ENCODE measurements at regions not wholly inside any gene's neighbourhood (a gene's known extent, or its start where the extent isn't known, plus 50 kb on each side); places are given as distances from the start of the nearest gene placed in this dataset.

- Histone ChIP-seq H3K27me3 (peaks cover 0 to 2% (median 0%) of the 10 kb centered on the region in 9 donors), H3K36me3 (no peaks in the 10 kb centered on the region), H3K4me3 (no peak overlapping the region), H3K4me1 (no peaks in the 10 kb centered on the region), H3K27ac (no peak overlapping the region), H3K9me3 (no peaks in the 10 kb centered on the region)
- intact Hi-C loops (cut with DNase I): no loop called here
- WGBS, 4 donors: 85 to 88% (median 88%) methylated on average over 3 of the region's 3 CpGs
- DNase-seq (no peak), ATAC-seq (no peak)
- TF ChIP-seq CTCF (IDR thresholded peaks at IDR 0.05): no peak
- no peak for TF ChIP-seq POLR2A (IDR thresholded peaks at IDR 0.05)
These were observed 429.0 kb downstream of the LRIG3 start for GRCh38 chr12:58491306-58491705.

- ATAC-seq (no peak), DNase-seq (no peak)
- WGBS, 4 donors: 60 to 72% (median 63%) methylated on average over 4 of the region's 4 CpGs
- intact Hi-C loops (cut with DNase I): no loop called here
- H3K4me3 ChIP-seq: no peak overlapping the region
- peaks cover 0 to 2% (median 0%) of the 10 kb centered on the region in 9 donors for H3K27me3 ChIP-seq
- H3K36me3 ChIP-seq: no peaks in the 10 kb centered on the region
- no peak overlapping the region for H3K27ac ChIP-seq
- no peaks in the 10 kb centered on the region for H3K9me3 ChIP-seq
- no peaks in the 10 kb centered on the region for H3K4me1 ChIP-seq
- TF ChIP-seq CTCF (IDR thresholded peaks at IDR 0.05) (no peak), POLR2A (IDR thresholded peaks at IDR 0.05) (no peak)
These were observed 423.7 kb downstream of the LRIG3 start for GRCh38 chr12:58496411-58497190.

- Histone ChIP-seq H3K4me1 (no peaks in the 10 kb centered on the region), H3K9me3 (no peaks in the 10 kb centered on the region), H3K27ac (no peak overlapping the region), H3K36me3 (no peaks in the 10 kb centered on the region), H3K27me3 (peaks cover 0 to 2% (median 0%) of the 10 kb centered on the region in 9 donors), H3K4me3 (no peak overlapping the region)
- WGBS, 4 donors: 73 to 94% (median 83%) methylated on average over 2 of the region's 2 CpGs
- intact Hi-C loops (cut with DNase I): no loop called here
- DNase-seq (no peak), ATAC-seq (no peak)
- TF ChIP-seq CTCF (IDR thresholded peaks at IDR 0.05): no peak
- no peak for TF ChIP-seq POLR2A (IDR thresholded peaks at IDR 0.05)
These were observed 419.9 kb downstream of the LRIG3 start for GRCh38 chr12:58500399-58500798.

- peak in 1 of 5 donors; percentile 21 for DNase-seq
- H3K36me3 ChIP-seq: no peaks in the 10 kb centered on the region
- ATAC-seq: no peak
- no peak overlapping the region for H3K4me3 ChIP-seq
- no peaks in the 10 kb centered on the region for H3K27me3 ChIP-seq
- no peaks in the 10 kb centered on the region for H3K9me3 ChIP-seq
- TF ChIP-seq CTCF (IDR thresholded peaks at IDR 0.05) (no peak), POLR2A (IDR thresholded peaks at IDR 0.05) (no peak)
- H3K4me1 ChIP-seq: no peaks in the 10 kb centered on the region
- intact Hi-C loops (cut with DNase I): no loop called here
- 24 to 46% (median 31%) methylated on average over 1 of the region's 1 CpG for WGBS, 4 donors
- H3K27ac ChIP-seq: no peak overlapping the region
These were observed 418.1 kb downstream of the LRIG3 start for GRCh38 chr12:58502226-58502625.
